ENCODE measurements at regions not wholly inside any gene's neighbourhood (a gene's known extent, or its start where the extent isn't known, plus 50 kb on each side); places are given as distances from the start of the nearest gene placed in this dataset.

GRCh38 chr3:26011276-26011675 is 221.4 kb downstream of the OXSM start:
- H2BK120ac ChIP-seq (replicated peaks; ENCODE audit: low read depth, low read length): no peak overlapping the region
- H3K4ac ChIP-seq (replicated peaks; ENCODE audit: insufficient read length, low read depth, low read length): no peak overlapping the region
- FAIRE-seq (no peak), DNase-seq (ENCODE audit: low read depth in 1 of 2, low spot score in 2 of 2) (no peak)
- no peak overlapping the region for H3K23ac ChIP-seq (ENCODE audit: insufficient read length)
- no peak overlapping the region for H3K18ac ChIP-seq (ENCODE audit: extremely low read depth, low read length)
- no peaks in the 10 kb centered on the region for H3K23me2 ChIP-seq (ENCODE audit: low read depth, low read length)
- H4K5ac ChIP-seq (ENCODE audit: insufficient read length, low read depth, low read length): no peak overlapping the region
- no peak for TF ChIP-seq FOSL1 (IDR thresholded peaks at IDR 0.05; ENCODE audit: insufficient read depth, low read depth, low read length)
- no peak for TF ChIP-seq RBBP5 (IDR thresholded peaks at IDR 0.05; ENCODE audit: borderline replicate concordance, low read depth, low read length)
- no peak for TF ChIP-seq ASH2L (IDR thresholded peaks at IDR 0.05; ENCODE audit: low read length)
- no peak for TF ChIP-seq POU5F1 (IDR thresholded peaks at IDR 0.05; ENCODE audit: low read depth, low read length)
- no peak for TF ChIP-seq CREB1 (IDR thresholded peaks at IDR 0.05)
- no peak for TF ChIP-seq SP1 (IDR thresholded peaks at IDR 0.05; ENCODE audit: low read depth, low read length)
- TF ChIP-seq JUND (IDR thresholded peaks at IDR 0.05; ENCODE audit: low read length): no peak
- no peak for TF ChIP-seq MAFK (IDR thresholded peaks at IDR 0.05; ENCODE audit: low read depth, low read length)
- no peaks in the 10 kb centered on the region for H3K9me3 ChIP-seq (ENCODE audit: insufficient read depth in 2 of 2, low read depth in 1 of 2, low read length in 1 of 2)
- H2AK5ac ChIP-seq (ENCODE audit: low read depth, low read length): no peak overlapping the region
- H3K56ac ChIP-seq (replicated peaks; ENCODE audit: insufficient read length, low read depth, low read length): no peak overlapping the region
- H4K8ac ChIP-seq (ENCODE audit: extremely low read depth, insufficient read depth, low read length): no peak overlapping the region
- no peak overlapping the region for H3K9ac ChIP-seq (replicated peaks in 1 of 4; ENCODE audit: extremely low read depth in 1 of 4, low read depth in 3 of 4, low read length in 3 of 4)
- H3K79me1 ChIP-seq (ENCODE audit: low read depth, low read length): no peaks in the 10 kb centered on the region
- ChIA-PET POLR2A (ENCODE audit: partially characterized antibody) (no interaction called here), CTCF (ENCODE audit: partially characterized antibody) (no interaction called here)
- H2BK12ac ChIP-seq (ENCODE audit: low read depth, low read length): no peak overlapping the region
- H2AFZ ChIP-seq (ENCODE audit: low read length): no peak overlapping the region
- 97% methylated on average over 6 of the region's 6 CpGs; no CpG with 5 or more reads in 1 of the 2 experiments for WGBS, 2 experiments (ENCODE audit: extremely low coverage in 1 of 2, insufficient coverage in 1 of 2, insufficient read length in 1 of 2, insufficient replicate concordance in 2 of 2, low coverage in 1 of 2, low lambda C conversion rate in 2 of 2, missing lambda C conversion rate in 1 of 2)
- H4K91ac ChIP-seq (replicated peaks; ENCODE audit: insufficient read length, low read length): no peak overlapping the region
- no peaks in the 10 kb centered on the region for H3K27me3 ChIP-seq (replicated peaks in 1 of 4; ENCODE audit: control insufficient read depth in 3 of 4, extremely low read depth in 1 of 4, insufficient read depth in 3 of 4, low read length in 3 of 4)
- no peak overlapping the region for H3K4me2 ChIP-seq (ENCODE audit: insufficient read depth in 1 of 2, low read depth in 2 of 2, low read length in 2 of 2)
- H3K79me2 ChIP-seq (ENCODE audit: control insufficient read depth in 1 of 2, insufficient read depth in 2 of 2, low read length in 2 of 2): no peaks in the 10 kb centered on the region
- H2BK15ac ChIP-seq (ENCODE audit: low read length): no peak overlapping the region
- no peak overlapping the region for H2BK20ac ChIP-seq (ENCODE audit: low read length)
- no peaks in the 10 kb centered on the region for H3K36me3 ChIP-seq (ENCODE audit: control insufficient read depth in 2 of 4, insufficient read depth in 4 of 4, low read length in 3 of 4)
- no peak overlapping the region for H3K27ac ChIP-seq (ENCODE audit: low read depth, low read length)
- no peaks in the 10 kb centered on the region for H4K20me1 ChIP-seq (replicated peaks in 1 of 2; ENCODE audit: control insufficient read depth in 1 of 2, insufficient read depth in 2 of 2, low read length in 2 of 2)
- peaks cover 0 to 3% (median 0%) of the 10 kb centered on the region in 4 experiments; a peak in 2 of 7 replicates for H3K4me1 ChIP-seq (replicated peaks in 1 of 4; ENCODE audit: control insufficient read depth in 3 of 4, insufficient read depth in 4 of 4, low read length in 3 of 4)
- no peak overlapping the region for H3K4me3 ChIP-seq (ENCODE audit: extremely low read depth in 1 of 4, insufficient read depth in 2 of 4, low read depth in 3 of 4, low read length in 4 of 4)
- H2BK5ac ChIP-seq (ENCODE audit: low read depth, low read length): no peak overlapping the region
- no peak overlapping the region for H3K14ac ChIP-seq (ENCODE audit: insufficient read length)
